Natural killer cell (primary cell): ENCODE measurements at regions not wholly inside any gene's neighbourhood (a gene's known extent, or its start where the extent isn't known, plus 50 kb on each side); places are given as distances from the start of the nearest gene placed in this dataset.

Experiments
- ATAC-seq, 3 donors: fragments of 150-1000 bp in 2 of 3; fragments of 200-7000 bp in 1 of 3; cut with Tn5 transposase; 1 replicate in 1 of 3; 2 replicates in 2 of 3; pipeline ENCODE4 v1.10.0; 2021; ENCODE audit warnings: mild to moderate bottlenecking in 2 of 3, moderate library complexity in 2 of 3
- DNase-seq, 2 donors: peaks; one replicate each; pipeline versions ENCODE4 v3.0.0 to v3.0.0-alpha.2; 2013 to 2021; ENCODE audit warnings: mixed read lengths in 1 of 2
- H3K27ac ChIP-seq: one replicate; pipeline ENCODE4 v1.5.1; 2013; ENCODE audit warnings: mild to moderate bottlenecking, low read length
- H3K27me3 ChIP-seq: one replicate; pipeline ENCODE4 v1.6.1; 2013; ENCODE audit warnings: low read length; ENCODE audit not compliant: control insufficient read depth, insufficient read depth
- H3K36me3 ChIP-seq: one replicate; pipeline ENCODE4 v1.6.1; 2013; ENCODE audit warnings: low read length; ENCODE audit not compliant: control insufficient read depth, insufficient read depth
- H3K4me1 ChIP-seq: one replicate; pipeline ENCODE4 v1.6.1; 2013; ENCODE audit warnings: low read length; ENCODE audit not compliant: control insufficient read depth, insufficient read depth
- H3K4me3 ChIP-seq: one replicate; pipeline ENCODE4 v1.5.1; 2013; ENCODE audit warnings: low read length
- H3K9me3 ChIP-seq: one replicate; pipeline ENCODE4 v1.6.1; 2013; ENCODE audit warnings: low read length; ENCODE audit not compliant: control insufficient read depth, insufficient read depth
- H3K27ac Mint-ChIP-seq, 2 donors: one replicate each; pipeline ENCODE4 v1.8.0; 2022; ENCODE audit warnings: mild to moderate bottlenecking in 2 of 2, mixed read lengths in 2 of 2, moderate library complexity in 1 of 2
- H3K27me3 Mint-ChIP-seq, 2 donors: one replicate each; pipeline ENCODE4 v1.8.0; 2022; ENCODE audit warnings: low read depth in 2 of 2, mixed read lengths in 2 of 2
- H3K36me3 Mint-ChIP-seq: one replicate; pipeline ENCODE4 v1.8.0; 2022; ENCODE audit warnings: mixed read lengths
- H3K4me1 Mint-ChIP-seq, 2 donors: one replicate each; pipeline ENCODE4 v1.8.0; 2022; ENCODE audit warnings: mixed read lengths in 2 of 2
- H3K4me3 Mint-ChIP-seq: one replicate; pipeline ENCODE4 v1.8.0; 2022; ENCODE audit warnings: mild to moderate bottlenecking, moderate library complexity, mixed read lengths
- H3K9me3 Mint-ChIP-seq, 2 donors: one replicate each; pipeline ENCODE4 v1.8.0; 2022; ENCODE audit warnings: mixed read lengths in 2 of 2
- CTCF ChIP-seq: fragments of 200-600 bp; IDR thresholded peaks from one replicate; pipeline ENCODE4 v1.8.0; 2022; ENCODE audit warnings: antibody characterized with exemption
- WGBS: methylation state at CpG from one replicate; pipeline ENCODE4 v1.1.7; 2013; ENCODE audit warnings: missing lambda C conversion rate; ENCODE audit not compliant: insufficient coverage; 5-methylcytosine and 5-hydroxymethylcytosine counted together
- intact Hi-C: fragments of 100-400 bp; cut with micrococcal nuclease; formaldehyde crosslinking; loops from one replicate; pipeline ENCODE4 v1.14.2; 2022

DNA sequence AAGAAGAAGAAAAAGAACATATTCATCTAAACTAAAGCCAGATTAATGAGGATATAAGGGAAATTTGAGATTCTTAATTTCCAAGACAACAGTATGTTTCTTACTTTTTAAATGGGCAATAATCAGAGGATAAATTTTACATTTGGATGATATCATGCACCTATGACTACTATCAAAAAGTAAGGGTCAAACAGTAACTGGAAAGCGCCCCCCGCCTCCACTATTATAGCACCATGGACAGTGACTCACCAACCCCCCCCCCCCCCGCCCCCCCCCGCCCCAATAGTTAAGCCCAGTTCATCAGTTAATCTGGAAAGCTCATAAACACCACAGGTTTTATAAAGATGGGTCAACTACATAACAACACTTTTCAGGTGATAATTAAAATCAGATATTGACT is 194.3 kb upstream of the DGKB start:
- TF ChIP-seq CTCF: no peak
- Histone ChIP-seq H3K4me1 (no peaks in the 10 kb centered on the region), H3K27ac (no peak overlapping the region), H3K9me3 (no peaks in the 10 kb centered on the region), H3K36me3 (no peaks in the 10 kb centered on the region), H3K4me3 (no peak overlapping the region), H3K27me3 (no peaks in the 10 kb centered on the region)
- no peaks in the 10 kb centered on the region for H3K4me1 Mint-ChIP-seq
- no peaks in the 10 kb centered on the region for H3K27me3 Mint-ChIP-seq
- H3K36me3 Mint-ChIP-seq: no peaks in the 10 kb centered on the region
- H3K9me3 Mint-ChIP-seq: peaks cover 3 to 4% of the 10 kb centered on the region in 2 donors
- no peak overlapping the region for H3K4me3 Mint-ChIP-seq
- WGBS: no CpG with 5 or more reads among the region's 4 CpGs
- ATAC-seq (no peak), DNase-seq (no peak)
- intact Hi-C loops: no loop called here
- no peak overlapping the region for H3K27ac Mint-ChIP-seq

- Mint-ChIP-seq H3K36me3 (no peaks in the 10 kb centered on the region), H3K4me1 (no peaks in the 10 kb centered on the region), H3K27me3 (no peaks in the 10 kb centered on the region), H3K27ac (no peak overlapping the region), H3K4me3 (no peak overlapping the region), H3K9me3 (peaks cover 2 to 3% of the 10 kb centered on the region in 2 donors)
- Histone ChIP-seq H3K9me3 (no peaks in the 10 kb centered on the region), H3K4me1 (no peaks in the 10 kb centered on the region), H3K36me3 (no peaks in the 10 kb centered on the region), H3K4me3 (no peak overlapping the region), H3K27ac (no peak overlapping the region), H3K27me3 (no peaks in the 10 kb centered on the region)
- ATAC-seq: no peak
- DNase-seq: no peak
- 96% methylated on average over 1 of the region's 1 CpG for WGBS
- intact Hi-C loops: no loop called here
- TF ChIP-seq CTCF: no peak
These were observed 192.4 kb upstream of the DGKB start for GRCh38 chr7:15094989-15095388.

DNA sequence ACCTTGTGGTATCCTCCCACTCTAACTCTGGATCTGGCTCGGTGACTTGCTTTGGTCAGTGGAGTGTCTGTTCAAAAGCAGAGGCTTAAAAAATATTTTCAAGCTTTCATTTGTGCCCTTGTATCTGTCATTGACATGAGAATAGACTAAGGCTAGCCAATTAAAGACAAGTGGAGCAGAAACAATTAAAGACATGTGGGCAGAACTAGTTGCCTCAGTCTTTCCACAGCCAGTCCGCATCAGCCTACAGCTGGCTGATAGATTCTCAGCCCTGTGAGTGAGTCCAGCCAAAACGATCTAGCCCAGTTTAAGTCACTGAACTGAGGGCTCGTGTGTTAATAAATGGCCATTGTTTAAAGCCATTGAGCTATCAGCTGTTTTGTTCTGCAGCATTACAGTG is 185.2 kb upstream of the DGKB start:
- intact Hi-C loops: no loop called here
- Mint-ChIP-seq H3K9me3 (peaks cover 9 to 10% of the 10 kb centered on the region in 2 donors), H3K36me3 (peaks cover 8% of the 10 kb centered on the region), H3K27me3 (no peaks in the 10 kb centered on the region), H3K27ac (no peak overlapping the region), H3K4me1 (no peaks in the 10 kb centered on the region), H3K4me3 (no peak overlapping the region)
- Histone ChIP-seq H3K4me3 (no peak overlapping the region), H3K9me3 (no peaks in the 10 kb centered on the region), H3K27ac (no peak overlapping the region), H3K4me1 (no peaks in the 10 kb centered on the region), H3K27me3 (no peaks in the 10 kb centered on the region), H3K36me3 (no peaks in the 10 kb centered on the region)
- TF ChIP-seq CTCF: no peak
- 84% methylated on average over 4 of the region's 4 CpGs for WGBS
- DNase-seq (no peak), ATAC-seq (no peak)

DNA sequence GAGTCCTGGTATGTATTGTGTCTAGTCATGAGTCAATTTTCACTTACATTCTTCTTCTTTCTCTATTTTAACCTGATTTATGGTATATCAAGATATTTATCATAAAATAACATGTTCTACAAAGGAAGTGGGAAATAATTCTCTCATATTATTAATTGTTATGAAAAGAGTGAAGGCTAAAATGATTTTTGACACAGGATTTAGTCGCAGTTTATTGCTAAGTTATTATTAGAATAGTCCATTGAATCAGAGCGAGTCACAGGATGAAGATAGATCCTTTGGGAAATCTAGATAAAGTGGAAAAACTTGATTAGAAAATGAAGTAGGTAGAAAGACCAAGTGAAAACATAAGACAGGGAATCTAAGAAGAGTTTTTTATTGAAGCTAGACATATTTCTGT is 184.3 kb upstream of the DGKB start:
- Histone ChIP-seq H3K9me3 (no peaks in the 10 kb centered on the region), H3K4me1 (no peaks in the 10 kb centered on the region), H3K27ac (no peak overlapping the region), H3K36me3 (no peaks in the 10 kb centered on the region), H3K27me3 (no peaks in the 10 kb centered on the region), H3K4me3 (no peak overlapping the region)
- H3K4me3 Mint-ChIP-seq: no peak overlapping the region
- ATAC-seq: no peak
- 75% methylated on average over 2 of the region's 2 CpGs for WGBS
- no peak for DNase-seq
- no peak overlapping the region for H3K27ac Mint-ChIP-seq
- H3K9me3 Mint-ChIP-seq: peaks cover 12% of the 10 kb centered on the region in 2 donors
- H3K36me3 Mint-ChIP-seq: peaks cover 8% of the 10 kb centered on the region
- intact Hi-C loops: no loop called here
- no peaks in the 10 kb centered on the region for H3K27me3 Mint-ChIP-seq
- TF ChIP-seq CTCF: no peak
- H3K4me1 Mint-ChIP-seq: no peaks in the 10 kb centered on the region
